Renal cortex interstitium (tissue), 11 donors: ENCODE measurements at regions not wholly inside any gene's neighbourhood (a gene's known extent, or its start where the extent isn't known, plus 50 kb on each side); places are given as distances from the start of the nearest gene placed in this dataset.

Experiments used
- DNase-seq, 11 donors: peaks; one replicate each; pipeline ENCODE4 v3.0.0-alpha.2; 2013; ENCODE audit warnings: low read depth in 9 of 11, low spot score in 4 of 11; ENCODE audit errors: extremely low read depth in 1 of 11

DNA sequence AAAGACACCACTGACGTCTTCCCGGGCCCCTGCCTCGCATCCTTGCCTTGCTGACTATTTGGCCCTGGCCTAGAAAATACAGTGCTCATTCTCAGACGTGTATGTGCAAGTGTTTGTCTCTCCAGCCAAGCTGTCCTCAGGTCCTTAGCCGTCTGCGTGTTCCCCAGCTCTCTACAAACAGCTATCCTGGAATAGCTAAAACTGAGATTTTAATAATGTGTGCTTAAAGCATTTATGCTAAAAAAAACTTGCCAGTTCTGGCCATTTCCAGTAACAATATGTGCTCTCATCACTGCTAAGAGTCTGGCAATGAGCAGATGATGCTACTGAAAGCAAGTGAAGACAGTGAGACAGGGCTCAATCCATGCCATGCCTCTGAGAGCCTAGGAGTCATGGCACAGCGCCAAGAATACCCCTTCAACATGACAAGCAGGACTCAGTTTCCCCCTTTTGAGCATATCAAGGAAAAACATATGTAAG, 55.7 kb downstream of the IRF2BP2 start:
- no peak for DNase-seq

DNA sequence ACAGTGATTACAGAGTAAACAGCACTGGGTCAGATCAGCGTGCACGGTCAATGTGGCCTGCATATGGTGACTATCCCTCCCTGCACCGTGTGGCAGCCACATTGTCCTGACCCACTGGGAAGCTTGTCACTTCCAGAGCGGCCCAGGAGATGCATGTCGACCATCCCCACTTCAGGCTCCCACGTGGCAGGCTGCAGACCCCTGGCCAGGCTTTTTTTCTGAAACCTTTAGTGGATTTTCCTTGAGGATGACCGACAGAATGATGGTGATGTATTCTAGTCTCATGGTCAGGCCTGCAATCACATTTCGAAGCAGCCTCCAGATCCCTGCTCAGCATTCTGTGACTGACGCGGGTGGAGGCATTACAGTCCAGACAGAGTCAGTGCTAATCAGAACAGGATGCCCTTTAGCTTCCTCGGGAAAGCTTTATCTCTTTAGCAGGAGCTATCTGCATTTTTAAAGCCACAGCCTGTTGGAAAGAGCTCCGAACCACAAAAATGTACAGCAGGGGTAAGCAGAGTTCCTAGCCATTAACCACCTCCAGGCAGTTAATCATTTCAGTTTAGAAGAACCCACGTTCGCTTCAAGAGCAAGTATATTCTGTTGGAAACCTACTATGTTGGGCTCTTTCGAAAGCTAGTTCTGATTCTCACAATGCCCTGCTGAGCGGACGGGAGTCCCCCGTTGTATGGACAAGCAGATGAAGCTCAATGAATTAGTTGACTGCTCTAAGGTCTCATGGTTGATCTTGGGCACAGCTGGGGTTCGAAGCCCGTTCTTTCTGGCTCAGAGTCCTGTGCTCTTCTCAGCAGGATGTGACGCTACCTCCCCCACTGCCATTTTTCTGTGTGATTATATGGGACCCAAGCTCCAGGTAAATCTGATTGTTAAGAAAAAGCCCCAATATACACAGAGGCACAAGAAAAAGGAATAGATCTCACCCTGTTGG, 56.5 kb downstream of the IRF2BP2 start:
- DNase-seq: no peak

DNA sequence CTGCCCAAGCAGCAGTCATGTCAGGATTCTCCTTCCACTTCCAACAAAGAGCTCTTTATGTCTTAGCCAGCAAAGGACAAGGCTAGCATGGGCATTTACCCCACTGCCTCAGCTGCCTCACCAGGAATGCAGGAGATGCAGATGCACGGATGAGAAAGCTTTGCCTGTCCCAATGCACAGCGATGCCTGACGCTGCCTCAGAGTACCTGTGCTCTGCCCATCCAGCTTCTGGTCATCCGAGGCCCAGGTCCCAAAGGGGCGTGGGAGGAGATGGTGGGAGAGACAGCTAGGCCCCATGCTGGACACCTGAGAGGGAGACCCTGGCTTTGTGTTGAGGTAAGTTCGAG, 59.0 kb downstream of the IRF2BP2 start:
- DNase-seq: no peak

DNA sequence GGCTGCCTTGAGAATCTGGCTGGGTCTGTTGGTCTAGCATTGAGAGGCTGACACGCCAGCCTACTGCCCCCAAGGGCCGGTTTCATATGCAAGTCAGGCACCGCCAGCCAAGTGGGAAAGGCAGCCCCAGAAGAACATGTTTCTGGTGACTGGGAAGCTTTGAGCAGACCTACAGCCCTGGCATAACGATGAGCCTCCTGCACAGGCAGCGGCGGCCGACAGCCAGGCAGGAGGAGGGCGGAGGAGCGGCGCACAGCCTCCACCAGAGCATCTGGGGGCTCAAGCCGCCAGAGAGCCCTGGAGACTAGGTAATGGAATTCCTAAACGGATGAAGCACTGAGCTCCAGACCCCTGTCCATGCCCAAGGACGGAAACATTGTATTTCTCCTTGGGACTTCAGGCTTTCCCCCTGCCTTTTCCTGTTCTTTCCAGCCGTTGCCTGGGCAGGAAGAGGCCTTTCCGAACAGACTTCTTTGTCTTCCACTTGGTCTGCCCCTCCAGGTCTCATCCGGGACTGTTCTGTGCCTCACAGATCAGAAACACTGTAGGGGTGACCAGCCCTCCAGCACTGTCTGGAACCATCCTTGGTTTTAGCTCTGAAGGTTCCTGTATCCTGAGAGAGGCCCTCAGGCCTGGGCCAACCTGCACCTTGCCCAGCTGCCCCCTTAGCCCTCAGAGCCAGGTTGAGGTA, 59.5 kb downstream of the IRF2BP2 start:
- DNase-seq: no peak

DNA sequence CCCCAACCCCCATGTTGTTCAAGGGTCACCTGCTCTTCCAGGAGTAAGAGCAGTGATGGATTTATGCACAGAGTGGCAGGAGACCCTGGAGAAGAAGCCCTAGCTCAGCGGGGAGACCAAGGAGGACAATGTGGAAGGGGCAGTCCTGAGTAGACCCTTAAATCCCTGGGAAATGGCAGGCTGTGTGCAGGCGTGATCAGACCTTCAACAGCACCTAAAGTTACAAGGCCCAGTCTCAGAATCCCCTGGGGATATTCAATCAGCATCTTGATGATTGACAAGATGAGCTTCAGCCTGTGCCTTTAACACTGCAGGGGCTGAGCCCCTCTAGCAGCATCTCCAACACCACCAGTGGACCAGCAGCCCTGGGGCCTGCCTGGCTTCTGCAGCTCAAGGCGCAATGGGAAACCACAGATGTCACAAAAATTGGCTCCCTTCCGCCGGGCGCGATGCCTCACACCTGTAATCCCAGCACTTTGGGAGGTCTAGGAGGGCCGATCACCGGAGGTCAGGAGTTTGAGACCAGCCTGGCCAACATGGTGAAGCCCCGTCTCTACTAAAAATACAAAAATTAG, 60.4 kb downstream of the IRF2BP2 start:
- no peak for DNase-seq

DNA sequence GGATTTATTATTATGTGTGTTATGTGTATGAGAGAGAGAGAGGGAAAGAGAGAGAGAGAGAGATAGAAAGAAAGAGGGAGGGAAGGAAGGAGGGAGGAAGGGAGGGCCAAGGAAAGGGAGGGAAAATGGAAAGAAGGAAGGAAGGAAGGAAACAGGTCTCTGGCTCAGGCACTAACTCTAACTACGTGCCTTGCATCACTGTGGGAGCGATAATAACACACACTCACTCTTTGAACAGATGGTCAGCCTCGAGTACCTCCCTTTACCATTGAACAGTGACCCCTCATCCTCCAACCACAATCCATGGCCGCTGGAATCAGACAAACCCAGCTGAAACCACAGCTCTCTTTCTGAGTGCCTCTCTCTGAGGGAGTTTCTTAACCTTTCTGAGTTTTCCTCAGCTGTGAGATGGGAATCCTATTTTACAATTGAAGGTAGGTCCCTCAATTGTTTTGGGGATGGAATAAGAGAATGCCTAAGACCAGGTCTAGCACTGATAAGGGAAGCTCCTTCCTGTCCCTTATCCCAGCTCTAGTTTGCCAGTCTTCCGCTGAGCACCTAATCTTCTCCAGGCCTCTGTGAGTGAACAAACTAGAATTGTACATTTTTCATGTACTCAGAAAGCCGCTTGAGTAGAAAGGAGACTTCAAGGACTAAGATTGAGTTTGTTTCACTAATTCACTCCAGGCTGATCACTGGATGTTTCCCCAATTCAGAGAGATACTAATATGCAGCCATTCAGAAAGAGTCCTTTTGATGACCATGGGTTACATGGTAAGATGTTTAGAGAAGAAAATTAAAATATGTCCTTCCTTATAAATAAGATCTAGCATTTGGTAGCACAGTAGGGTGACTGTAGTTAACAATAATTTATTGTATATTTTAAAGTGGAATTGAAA, 62.8 kb downstream of the IRF2BP2 start:
- DNase-seq: no peak

DNA sequence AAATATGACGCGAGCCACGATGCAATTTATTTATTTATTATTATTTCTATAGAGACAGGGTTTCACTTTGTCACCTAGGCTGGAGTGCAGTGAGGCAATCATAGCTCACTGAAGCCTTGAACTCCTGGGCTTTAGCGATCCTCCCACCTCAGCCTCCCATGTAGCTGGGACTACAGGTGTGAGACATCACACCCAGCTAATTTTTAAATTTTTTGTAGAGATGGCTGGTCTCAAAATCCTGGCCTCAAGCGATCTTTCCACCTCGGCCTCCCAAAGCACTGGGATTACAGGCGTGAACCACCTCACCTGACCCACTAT, 63.6 kb downstream of the IRF2BP2 start:
- no peak for DNase-seq

DNA sequence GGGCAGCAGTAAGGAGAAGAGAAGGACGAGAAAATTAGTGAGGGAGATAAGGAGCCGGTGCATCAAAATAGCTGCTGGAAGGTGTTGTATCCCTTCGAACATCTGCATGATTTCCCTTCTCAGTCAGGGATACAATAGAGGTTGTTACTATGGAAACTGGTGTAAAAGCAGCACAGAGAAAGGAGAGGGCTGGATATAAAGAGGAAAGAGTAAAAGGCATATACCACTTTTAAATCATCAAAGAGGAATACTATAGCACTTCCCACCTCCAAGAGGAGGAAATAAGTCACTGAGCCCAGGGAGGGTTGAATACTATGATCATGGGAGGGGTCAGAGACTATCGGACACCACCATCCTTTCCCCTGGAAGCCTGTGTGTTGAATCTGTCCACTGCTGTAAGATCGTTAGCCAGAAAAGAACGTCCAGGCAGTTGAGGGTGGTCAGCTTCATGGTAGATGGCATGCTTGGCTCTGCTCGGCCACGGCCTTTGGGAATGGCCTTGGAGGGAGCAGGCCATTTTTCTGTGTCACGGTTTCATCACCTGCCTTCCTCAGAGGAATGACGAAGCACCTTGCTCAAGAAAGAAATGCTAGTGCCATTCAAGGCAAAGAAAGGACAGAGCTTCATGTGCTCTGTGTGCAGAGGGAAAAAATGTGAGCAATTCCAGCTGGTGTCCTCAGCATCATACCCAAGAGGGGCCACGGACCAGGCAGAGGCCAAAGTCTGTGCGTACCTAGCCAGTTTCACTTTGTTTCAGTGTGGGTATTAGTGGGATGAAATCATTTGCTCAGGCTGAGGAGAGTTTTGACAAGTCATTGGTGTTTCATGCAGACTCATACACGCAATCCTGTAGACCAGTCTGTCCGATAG, 64.2 kb downstream of the IRF2BP2 start:
- no peak for DNase-seq

DNA sequence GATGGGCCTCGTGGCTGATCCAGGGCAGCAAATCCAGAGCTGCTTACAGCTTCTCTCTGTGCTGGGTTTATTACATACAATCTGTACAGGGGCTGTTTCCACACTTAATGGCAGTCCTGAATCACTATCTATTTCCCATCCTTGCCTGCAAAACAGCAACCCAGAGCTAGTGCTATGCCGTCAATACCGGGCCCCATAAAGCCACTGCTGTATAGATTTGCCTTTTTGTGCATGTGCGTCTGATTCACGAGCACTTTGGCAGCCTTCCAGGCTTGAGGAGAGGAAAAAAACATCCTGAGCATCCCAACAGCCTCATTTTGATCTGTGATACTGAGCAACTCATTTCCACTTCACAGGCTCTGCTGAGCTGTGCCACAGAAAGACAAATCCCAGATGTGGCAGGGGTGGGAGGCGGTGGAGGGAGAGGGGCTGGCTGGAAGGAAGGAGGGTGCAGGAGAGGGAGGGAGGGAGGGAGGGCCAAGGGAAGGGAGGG, 65.2 kb upstream of the TARBP1 start:
- DNase-seq: peak; percentile 74 to 93 (median 84)

DNA sequence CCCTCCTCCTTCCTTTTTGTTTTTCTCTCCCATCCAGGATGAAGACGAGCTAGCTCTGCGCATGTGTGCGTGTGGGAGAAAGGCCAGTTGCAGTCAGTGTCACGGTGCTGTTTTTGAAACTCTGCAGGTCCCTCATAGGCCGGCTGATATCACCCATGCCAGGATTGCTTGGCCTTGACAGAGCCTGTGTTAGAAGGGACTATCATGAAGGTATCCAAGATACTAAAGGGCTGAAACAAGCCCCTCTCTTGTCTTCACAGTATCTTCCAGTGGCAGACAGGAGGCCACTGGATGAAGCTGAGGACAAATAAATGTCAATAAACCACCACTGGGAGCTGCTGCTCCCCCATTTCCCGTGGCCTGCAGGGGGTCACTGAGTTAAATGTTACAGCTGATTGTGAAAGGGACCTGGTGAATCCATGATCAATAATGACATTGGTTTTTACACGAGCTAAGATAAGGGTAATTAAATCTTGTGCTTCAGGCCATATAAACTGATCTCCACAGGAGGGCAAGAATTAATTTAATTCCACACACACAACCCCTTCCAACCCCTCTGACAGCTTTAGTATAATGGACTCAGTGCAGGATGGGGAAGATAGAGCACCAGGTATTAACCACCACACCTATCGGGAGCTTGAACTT, 64.6 kb upstream of the TARBP1 start:
- no peak for DNase-seq

DNA sequence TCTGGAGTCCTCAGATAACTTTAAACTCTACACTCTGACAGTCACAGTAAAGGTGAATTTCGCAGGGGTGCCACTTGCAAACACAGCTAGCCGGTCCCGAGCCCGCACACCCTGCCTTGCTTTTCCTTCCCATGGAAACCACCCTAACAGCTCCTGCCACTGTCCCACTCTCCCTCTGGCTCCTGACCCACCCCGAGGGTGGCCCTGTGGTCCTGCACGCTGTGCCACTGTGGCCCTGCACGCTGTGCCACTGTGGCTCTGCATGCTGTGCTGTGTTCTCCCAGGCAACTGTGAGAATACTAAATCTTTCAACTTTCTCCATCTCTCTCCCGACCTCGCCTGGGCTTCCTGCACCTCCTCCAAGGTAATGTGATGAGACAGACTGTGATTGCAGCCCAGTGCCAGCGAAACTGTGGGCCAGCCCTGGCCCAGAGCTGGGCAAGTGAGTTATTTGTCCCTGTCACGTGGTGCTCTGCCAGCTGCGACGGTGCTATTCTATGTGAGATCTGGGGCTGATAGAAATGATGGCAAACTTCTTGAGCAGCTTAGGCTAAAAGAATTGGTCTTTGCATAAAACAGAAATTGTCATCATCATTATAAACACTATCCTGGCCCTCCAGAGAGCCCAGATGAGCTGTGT, 63.4 kb upstream of the TARBP1 start:
- no peak for DNase-seq

DNA sequence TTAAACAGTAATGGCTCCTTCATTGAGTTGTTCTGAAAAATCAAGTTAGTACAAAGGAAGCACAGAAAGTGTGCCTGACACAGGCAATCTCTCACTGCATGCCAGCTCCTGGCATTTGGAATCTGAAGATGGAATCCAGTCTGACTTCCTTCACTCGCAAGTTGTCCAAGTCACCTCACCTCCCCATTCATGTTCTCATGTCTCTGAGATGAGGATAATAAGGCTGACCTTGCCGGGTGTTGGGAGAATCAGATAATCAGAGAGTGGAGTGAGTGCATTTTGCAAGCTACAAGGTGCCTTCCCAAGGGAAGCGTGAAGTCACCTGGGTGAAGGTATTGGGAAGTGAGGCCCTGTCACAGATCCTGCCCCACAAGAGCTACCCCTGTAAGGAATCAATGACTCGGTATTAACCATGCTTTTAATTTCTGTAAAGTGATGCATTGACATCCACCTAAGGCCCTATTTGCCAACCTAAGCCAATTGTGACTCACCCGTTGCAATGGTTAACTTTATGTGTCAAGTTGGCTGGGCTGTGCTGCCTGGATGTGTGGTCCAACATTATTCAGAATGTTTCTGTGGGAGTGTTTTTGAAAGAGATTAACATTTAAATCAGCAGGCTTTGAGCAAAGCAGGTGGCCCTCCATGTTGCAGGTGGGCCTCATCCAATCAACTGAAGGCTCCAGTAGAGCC, 62.5 kb upstream of the TARBP1 start:
- no peak for DNase-seq

DNA sequence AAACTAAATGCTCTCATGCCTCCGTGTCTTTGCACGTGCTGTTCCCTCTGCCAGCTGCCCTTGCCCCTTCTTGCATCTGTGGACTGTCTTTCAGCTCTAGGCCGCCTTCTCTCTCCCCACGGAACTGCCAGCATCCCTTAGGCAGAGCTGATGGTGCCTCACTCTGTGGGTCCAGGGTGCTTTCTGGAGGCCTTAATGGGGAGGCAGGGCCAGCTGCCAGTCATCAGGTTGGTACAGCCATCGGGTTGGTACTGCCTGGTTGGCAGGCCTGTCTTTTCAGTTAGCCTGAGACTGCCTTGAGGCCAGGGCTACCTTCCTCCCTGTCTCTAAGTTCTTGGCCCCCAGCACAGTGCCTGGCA, 61.4 kb upstream of the TARBP1 start:
- DNase-seq: no peak

DNA sequence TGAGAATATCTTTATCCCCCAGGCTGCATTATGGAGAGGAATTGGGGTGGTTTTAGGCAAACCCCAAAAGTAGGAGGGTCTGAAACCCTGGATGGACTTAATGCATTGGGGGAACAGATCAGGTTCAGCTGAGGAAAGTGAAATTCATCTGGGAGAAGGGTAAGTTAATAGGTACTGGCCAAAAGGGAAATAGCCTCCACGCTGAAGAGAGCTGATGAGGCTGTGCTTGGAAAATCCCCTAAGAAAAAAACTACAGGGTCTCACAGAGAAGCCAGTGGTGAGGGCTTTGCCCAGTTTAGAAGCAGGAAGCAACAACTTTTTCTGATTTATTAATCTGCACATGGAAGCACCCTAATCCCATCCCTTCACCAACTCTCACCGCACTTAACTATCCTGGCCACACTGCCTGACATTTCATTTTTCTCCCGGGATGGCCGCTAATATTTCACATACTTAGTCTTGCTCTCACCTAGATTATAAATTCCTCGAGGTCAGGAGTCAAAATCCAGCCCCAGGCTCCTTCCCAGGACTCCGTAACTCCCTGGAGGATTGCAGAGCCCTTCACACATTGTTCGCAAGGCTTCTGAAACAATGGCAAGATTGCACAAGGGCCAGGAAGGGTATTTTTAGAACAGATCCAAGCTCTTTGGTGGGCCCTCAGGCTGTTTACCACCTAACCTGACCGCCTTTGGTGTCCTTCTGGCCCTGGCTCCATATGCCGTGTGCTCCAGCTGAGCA, 60.9 kb upstream of the TARBP1 start:
- no peak for DNase-seq

DNA sequence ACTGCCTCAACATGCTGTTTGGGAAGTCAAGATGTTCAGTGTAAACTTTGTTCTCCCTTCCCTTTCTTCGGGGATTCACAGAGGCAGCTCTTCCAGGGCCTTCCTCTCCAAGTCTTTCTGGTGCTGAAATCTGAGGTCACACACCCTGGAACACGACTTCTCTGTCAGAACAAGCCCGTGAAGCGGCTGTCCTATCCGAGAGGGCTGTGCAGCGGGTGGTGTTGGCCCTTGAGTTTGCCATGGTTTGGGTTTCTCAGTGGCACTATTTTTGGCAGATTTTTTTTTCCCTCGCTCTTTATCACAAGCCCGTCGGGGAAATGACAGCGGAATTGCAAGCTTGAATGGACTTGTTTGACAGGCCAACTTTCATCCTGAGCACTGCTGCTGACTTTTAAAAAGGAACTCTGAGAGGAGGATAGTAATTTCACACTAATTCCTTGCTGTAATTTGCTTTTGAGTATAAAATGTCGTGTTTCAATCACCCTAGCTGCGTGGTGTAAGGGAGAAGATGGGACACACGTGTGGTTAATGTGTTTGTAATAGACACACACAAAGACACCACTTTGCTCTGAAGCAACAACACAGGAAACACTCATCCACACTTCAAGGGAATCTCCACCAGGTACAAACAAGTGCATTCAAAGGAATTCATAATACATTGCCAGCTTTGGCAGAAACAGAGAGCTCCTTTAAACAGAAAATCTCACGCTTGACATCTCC, 60.1 kb upstream of the TARBP1 start:
- no peak for DNase-seq
